MG63 (cell line): ENCODE measurements at regions not wholly inside any gene's neighbourhood (a gene's known extent, or its start where the extent isn't known, plus 50 kb on each side); places are given as distances from the start of the nearest gene placed in this dataset.

ENCODE experiments used
- DNase-seq: peaks from one replicate; pipeline ENCODE4 v3.0.0-alpha.2; 2020
- H3K27me3 ChIP-seq: fragments of 250-450 bp; sonication (Bioruptor Pico); 2 replicates; pipeline ENCODE4 v1.5.1; 2020; ENCODE audit warnings: mild to moderate bottlenecking, moderate library complexity
- H3K36me3 ChIP-seq: fragments of 250-450 bp; sonication (Bioruptor Pico); 2 replicates; pipeline ENCODE4 v1.5.1; 2020; ENCODE audit warnings: mild to moderate bottlenecking, moderate library complexity
- H3K4me3 ChIP-seq: fragments of 250-450 bp; sonication (Bioruptor Pico); 2 replicates; pipeline ENCODE4 v1.5.1; 2020; ENCODE audit warnings: mild to moderate bottlenecking, moderate library complexity
- H3K9me3 ChIP-seq: fragments of 250-450 bp; sonication (Bioruptor Pico); 2 replicates; pipeline ENCODE4 v1.5.1; 2020; ENCODE audit warnings: mild to moderate bottlenecking, moderate library complexity

DNA sequence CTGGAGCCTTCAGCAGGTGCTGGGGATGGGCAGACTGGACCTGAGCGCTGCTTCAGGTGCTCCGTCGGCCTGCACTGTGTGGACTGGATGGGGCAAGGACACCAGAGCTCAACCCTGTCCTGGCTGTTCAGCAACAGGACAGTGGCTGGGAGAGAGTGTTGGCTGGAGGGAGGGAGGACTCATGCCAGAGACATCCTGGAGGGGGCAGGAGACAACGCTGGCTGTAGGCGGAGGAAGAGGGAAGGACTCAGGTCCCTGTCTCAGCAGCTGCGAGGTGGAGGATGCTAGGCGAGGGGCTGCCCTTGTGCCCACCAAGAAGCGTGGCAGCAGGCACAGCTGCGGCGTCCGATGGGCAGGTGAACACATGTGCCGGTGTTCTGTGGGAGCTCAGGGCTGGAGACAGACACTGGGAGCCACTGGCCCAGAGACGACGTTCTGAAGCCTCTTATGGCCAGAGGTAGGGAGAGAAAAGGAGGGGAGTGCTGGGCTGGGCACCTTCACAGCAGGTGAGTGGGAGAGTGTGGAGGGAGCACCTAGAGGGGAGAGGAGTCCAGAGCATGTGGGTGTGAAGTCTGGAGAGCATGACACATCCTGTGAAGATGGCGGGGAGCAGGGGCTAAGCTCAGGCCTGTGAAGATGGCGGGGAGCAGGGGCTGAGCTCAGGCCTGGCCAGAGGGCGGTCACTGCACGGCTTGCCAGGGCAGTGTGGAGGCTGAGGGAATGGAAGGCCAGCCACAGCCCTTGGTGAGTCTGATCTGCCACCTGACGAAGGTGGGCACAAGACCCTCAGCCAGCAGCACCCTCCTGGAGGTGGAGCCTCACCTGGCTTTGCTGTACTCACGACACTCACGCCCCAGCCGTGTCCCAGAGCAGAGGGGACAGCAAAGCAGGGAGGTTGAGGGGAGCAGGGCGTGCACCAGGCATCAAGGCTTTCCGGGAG, 79.1 kb upstream of the FCN1 start:
- DNase-seq: no peak
- Histone ChIP-seq H3K36me3 (no peaks in the 10 kb centered on the region), H3K9me3 (peaks cover 13% of the 10 kb centered on the region), H3K4me3 (no peak overlapping the region), H3K27me3 (no peaks in the 10 kb centered on the region)

DNA sequence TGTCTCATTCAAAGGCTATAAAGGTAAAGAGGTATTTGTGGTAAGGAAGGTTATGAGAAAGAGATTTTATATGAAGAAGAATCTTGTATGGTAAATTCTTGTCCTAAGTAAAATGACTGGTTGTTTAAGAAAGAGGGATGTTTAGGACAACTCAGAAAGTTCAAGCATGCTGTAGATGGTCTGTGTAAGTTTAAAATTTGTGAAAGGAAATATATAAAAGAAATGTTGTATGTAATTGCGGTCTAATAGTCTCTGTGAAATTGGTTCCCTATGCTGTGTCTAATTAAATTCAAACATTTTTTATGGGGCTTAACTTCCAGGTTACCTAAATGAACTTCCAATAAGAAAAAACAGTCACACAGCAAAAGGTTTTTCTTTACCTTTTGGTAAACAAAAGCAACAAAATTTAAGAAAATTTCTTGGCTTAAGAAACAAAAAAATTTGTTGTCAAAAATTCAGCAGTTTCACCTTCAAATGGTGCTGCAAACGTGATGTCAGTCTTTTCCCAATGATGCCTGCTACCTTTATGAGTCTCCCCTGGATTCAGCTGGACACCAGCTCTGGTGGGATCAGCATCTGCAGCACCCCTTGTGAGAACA, 83.0 kb upstream of the FCN1 start:
- H3K27me3 ChIP-seq: no peaks in the 10 kb centered on the region
- DNase-seq: no peak
- no peak overlapping the region for H3K4me3 ChIP-seq
- H3K9me3 ChIP-seq: peaks cover 13% of the 10 kb centered on the region
- H3K36me3 ChIP-seq: no peaks in the 10 kb centered on the region

DNA sequence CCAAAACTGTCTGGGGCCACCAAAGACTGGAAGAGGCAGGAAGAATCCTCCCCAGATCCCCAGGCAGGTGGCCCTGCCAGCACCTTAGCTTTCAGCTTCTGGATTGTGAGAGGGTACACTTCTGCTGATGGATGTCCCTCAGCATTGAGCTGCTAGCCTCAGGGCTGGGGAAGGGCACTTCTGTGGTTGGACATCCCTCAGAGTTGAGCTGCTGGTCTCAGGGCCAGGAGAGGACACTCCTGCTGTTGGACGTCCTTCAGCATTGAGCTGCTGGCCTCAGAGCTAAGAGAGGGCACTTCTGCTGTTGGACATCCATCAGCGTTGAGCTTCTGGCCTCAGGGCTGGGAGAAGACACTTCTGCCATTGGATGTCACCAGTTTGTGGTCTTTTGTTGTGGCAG, 83.8 kb upstream of the FCN1 start:
- Histone ChIP-seq H3K36me3 (no peaks in the 10 kb centered on the region), H3K4me3 (no peak overlapping the region), H3K9me3 (peaks cover 13% of the 10 kb centered on the region), H3K27me3 (no peaks in the 10 kb centered on the region)
- no peak for DNase-seq

DNA sequence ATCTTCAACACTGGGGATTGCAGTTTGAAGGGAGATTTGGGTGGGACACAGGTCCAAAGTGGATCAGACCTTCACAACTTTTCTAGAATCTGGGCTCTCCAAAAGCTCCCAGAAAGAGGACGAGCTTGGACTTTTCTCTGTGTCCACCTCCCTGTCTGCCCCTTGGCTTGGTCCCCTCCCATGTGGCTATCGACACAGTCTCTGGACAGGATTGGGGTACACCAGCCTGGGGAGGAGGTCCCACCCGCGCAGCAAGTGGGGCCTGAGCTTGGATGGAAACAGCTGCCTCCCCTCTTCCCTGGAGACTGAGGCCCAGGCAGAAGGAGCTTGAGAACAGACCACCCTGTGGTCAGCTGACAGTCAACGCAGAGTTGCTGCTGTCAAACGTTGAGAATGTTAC, 84.6 kb upstream of the FCN1 start:
- peaks cover 13% of the 10 kb centered on the region for H3K9me3 ChIP-seq
- H3K27me3 ChIP-seq: no peaks in the 10 kb centered on the region
- H3K36me3 ChIP-seq: no peaks in the 10 kb centered on the region
- DNase-seq: no peak
- no peak overlapping the region for H3K4me3 ChIP-seq

DNA sequence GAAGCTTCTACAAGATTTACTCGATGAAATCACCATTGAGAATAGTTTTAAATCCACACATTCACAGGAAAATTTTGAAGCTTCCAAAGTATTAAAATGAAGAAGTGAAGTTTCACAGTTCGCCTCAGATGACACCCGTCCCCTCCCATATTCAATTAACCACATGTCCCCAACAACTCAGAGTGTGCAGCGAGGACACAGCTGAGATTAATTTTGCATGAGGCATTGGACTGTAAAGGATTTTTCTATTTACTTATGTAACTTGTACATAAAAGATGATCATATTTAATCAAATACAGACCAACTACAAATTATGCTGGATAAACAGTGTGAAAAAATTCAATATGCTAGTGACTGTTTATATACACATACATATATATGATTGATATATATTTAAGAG, 84.7 kb upstream of the OLFM1 start:
- no peak for DNase-seq
- H3K4me3 ChIP-seq: no peak overlapping the region
- H3K27me3 ChIP-seq: no peaks in the 10 kb centered on the region
- no peaks in the 10 kb centered on the region for H3K36me3 ChIP-seq
- peaks cover 13% of the 10 kb centered on the region for H3K9me3 ChIP-seq

DNA sequence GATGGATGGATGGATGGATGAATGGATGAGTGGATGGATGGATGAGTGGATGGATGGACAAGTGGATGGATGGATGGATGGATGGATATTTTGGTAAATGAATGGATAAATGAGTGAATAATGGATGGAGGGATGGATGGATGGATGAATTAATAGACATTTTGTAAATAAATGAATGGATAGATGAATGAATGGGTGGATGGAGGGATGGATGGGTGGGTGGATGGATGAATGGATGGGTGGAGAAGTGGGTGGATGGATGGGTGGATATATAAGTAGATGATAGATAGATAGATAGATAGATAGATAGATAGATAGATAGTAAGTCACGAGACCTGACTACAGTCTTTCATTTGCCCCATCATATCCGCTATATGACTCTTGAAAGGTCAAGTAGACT, 82.7 kb upstream of the OLFM1 start:
- Histone ChIP-seq H3K36me3 (no peaks in the 10 kb centered on the region), H3K9me3 (peaks cover 13% of the 10 kb centered on the region)
- no peak for DNase-seq

DNA sequence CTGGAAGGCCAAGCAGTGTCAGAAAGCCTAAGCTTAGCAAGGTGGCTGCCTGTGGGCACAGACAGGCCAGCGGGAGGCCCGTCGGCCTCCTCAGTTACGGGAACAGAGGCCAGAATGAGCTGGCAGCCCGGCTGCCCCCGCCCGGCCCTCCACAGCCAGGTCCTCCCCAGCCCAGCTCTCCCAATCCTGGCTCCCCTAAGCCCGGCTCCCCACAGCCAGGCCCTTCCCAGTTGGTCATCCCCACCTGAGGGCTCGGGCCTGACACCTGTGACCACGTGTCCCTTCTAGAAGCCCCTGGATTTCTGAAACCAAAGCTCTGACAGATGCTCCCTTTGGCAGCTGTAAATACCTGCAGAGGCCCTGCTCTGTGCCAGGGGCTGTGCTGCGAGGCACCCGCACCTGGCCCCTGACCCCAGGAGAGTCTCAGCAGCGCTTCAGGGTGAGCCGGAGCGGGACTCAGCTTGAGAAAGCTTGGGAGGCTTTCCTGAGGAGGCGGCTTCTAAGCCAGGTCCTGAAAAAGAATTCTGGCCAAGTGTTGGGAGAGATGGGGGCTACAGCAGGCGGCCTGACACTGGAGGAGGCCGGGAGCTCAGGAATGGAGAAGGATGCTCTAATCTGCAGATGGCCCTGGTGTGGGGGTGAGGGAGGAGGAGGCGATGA, 80.4 kb upstream of the OLFM1 start:
- no peaks in the 10 kb centered on the region for H3K27me3 ChIP-seq
- H3K9me3 ChIP-seq: no peaks in the 10 kb centered on the region
- no peak overlapping the region for H3K4me3 ChIP-seq
- no peaks in the 10 kb centered on the region for H3K36me3 ChIP-seq
- no peak for DNase-seq

More for the DNA sequence above, 82.7 kb upstream of the OLFM1 start:
- H3K4me3 ChIP-seq: no peak overlapping the region
- no peaks in the 10 kb centered on the region for H3K27me3 ChIP-seq

DNA sequence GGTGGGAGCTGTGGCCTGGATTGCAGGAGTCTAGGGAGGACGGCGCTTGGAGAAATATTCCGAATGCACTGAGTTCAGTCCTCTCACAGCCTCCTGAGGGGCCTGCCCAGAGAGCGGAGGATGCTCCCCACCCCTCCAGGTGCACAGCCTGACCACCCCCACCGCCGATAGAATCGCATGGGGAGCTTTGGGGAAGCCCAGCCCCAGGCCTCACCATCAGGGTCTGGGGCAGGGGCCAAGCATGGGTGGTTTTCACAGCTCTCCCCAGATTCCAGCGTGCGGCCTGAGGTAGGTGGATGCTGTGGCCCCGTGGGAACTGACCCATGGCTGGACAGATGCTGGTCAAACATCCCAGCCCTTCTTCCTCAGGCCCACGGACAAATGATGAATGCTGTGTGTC, 79.9 kb upstream of the OLFM1 start:
- H3K9me3 ChIP-seq: no peaks in the 10 kb centered on the region
- no peaks in the 10 kb centered on the region for H3K27me3 ChIP-seq
- no peak for DNase-seq
- H3K4me3 ChIP-seq: no peak overlapping the region
- H3K36me3 ChIP-seq: no peaks in the 10 kb centered on the region

DNA sequence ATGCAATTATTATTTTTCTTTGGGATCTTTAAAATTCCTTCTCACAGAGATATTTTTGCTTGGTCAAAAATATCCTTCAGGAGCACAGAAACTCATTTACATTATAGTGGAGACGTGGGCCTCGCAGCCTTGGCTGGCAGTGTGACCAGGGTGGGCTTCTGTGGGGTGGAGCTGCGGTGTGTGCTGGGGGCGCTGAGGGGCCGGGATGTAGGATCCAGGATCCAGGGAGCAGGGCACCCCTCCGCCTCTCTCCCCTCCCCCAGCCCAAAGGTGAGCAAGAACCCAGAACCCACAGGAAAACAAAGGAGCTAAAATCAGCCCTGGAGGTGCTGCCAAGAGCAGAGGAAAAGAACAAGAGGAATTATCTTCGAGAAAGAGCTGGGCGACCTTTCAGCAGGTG, 79.1 kb upstream of the OLFM1 start:
- H3K9me3 ChIP-seq: no peaks in the 10 kb centered on the region
- H3K4me3 ChIP-seq: no peak overlapping the region
- no peak for DNase-seq
- H3K27me3 ChIP-seq: no peaks in the 10 kb centered on the region
- no peaks in the 10 kb centered on the region for H3K36me3 ChIP-seq

DNA sequence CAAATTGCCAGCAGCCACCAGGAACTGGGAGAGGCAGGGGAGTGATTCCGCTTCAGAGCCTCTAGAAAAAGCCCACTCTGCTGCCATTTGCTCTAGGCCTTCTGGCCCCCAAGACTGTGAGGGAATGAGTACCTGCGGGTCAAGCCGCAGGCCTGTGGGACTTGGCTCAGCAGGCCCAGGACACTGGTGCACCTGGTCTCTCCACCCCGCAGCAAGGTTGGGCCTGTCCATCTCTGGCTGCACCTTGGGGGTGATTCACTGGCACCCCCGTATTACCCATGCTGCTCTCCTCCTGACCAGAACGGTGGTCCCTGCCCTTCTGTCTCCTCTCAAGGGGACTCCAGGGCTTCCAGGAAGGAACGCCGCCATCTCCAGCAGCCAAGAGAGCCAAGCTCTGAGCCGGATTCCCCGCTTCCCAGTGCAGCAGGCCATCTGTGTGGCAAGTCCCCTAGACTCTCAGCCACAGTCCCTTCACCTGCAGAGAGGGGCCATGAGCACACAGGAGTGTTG, 78.4 kb upstream of the OLFM1 start:
- no peak for DNase-seq
- Histone ChIP-seq H3K27me3 (no peaks in the 10 kb centered on the region), H3K4me3 (no peak overlapping the region), H3K9me3 (no peaks in the 10 kb centered on the region), H3K36me3 (no peaks in the 10 kb centered on the region)

DNA sequence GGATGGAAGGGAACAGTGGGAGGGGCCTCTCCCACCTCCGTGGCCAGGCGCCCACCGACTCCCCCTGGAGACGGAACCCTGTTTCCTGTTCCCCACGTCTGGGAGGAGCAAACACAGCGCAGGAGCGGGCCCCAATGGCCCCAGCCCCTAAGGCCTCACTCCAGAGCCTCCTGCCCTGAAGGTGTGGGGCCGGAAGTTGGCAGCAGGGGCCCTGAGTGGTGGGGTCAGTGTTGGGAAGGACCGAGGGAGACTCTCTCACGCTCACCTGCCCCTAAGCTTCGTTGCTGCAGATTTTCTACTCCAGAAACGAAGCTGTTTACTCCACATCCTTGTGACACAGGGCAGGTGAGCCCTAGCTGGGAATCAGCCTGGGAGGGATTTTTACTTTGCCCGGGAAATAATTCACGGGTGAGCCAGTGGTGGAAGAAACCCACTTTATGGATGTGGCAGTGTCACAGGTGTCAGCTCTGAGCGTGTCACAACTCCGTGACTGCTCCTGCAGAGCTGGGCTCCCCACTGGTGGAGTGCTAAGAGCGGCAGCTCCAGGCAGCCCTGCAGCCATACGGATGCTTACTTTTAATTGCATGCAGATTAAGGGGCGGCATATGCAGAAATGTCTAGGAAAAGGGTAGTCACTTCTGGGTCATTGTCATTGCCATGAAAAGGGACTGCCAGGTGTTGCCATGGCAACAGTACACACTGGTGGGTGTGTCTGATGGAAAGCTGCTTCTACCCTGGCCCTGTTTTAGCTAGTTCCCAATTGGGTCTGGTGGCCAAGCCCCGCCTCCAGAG, 77.5 kb upstream of the OLFM1 start:
- H3K4me3 ChIP-seq: no peak overlapping the region
- H3K36me3 ChIP-seq: no peaks in the 10 kb centered on the region
- no peaks in the 10 kb centered on the region for H3K27me3 ChIP-seq
- H3K9me3 ChIP-seq: no peaks in the 10 kb centered on the region
- DNase-seq: no peak

DNA sequence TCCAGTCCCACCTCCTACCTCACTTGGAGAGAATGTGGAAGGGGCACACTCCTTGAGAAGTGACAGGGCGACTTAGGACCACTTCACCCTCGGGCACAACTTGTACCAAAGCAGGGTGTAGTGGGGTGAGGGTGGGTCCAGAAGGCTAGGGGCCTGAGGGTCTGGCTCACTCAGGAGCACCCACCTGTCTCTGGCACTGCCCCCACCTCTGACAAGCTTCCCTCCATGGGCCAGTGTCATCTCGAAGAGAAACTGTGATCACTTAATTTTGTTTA, 76.9 kb upstream of the OLFM1 start:
- H3K36me3 ChIP-seq: no peaks in the 10 kb centered on the region
- no peaks in the 10 kb centered on the region for H3K9me3 ChIP-seq
- no peak for DNase-seq
- H3K4me3 ChIP-seq: no peak overlapping the region
- H3K27me3 ChIP-seq: no peaks in the 10 kb centered on the region; the same call in 1 of the 2 replicates

DNA sequence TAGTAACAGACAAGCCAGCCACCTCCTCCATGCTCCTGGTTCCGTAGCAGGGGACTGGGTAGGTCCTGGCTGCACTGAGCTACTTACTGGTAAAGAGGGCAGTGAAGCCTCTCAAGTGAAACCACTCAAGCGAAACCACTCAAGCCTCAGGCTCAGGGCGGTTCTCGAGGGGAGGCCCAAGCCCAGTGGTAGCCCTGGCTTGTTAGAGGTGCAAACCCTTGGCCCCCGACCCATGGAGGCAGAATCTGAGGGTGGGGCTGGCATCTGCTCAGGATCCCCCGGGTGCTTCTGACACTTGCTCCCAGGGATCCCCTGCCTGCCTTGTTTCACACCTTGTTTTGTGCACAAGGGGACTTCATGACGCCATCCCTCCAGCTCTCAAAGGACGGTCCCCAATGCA, 76.5 kb upstream of the OLFM1 start:
- Histone ChIP-seq H3K27me3 (no peaks in the 10 kb centered on the region; the same call in 1 of the 2 replicates), H3K9me3 (no peaks in the 10 kb centered on the region), H3K36me3 (no peaks in the 10 kb centered on the region), H3K4me3 (no peak overlapping the region)
- DNase-seq: no peak

DNA sequence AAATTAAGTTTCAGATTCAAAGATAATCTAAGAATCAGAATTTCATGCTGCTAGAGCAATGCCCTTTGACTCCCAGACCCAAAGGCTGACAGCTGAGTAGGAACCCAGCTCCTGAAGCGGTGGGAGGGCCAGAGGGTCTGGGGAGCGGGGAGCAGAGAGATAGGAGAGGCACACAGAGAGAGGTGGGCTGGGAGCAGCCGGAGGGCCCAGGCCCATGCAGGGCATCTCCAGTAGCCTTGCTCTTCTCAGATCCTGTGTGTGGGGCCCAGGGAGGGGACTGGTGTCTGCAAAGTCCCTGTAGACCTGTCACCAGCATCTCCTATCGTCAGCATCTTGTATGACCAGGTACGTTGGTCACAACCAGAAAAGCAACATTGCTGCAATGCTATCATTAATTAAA, 75.3 kb upstream of the OLFM1 start:
- no peak overlapping the region for H3K4me3 ChIP-seq
- H3K9me3 ChIP-seq: no peaks in the 10 kb centered on the region
- no peak for DNase-seq
- no peaks in the 10 kb centered on the region for H3K36me3 ChIP-seq
- no peaks in the 10 kb centered on the region; the same call in 1 of the 2 replicates for H3K27me3 ChIP-seq

DNA sequence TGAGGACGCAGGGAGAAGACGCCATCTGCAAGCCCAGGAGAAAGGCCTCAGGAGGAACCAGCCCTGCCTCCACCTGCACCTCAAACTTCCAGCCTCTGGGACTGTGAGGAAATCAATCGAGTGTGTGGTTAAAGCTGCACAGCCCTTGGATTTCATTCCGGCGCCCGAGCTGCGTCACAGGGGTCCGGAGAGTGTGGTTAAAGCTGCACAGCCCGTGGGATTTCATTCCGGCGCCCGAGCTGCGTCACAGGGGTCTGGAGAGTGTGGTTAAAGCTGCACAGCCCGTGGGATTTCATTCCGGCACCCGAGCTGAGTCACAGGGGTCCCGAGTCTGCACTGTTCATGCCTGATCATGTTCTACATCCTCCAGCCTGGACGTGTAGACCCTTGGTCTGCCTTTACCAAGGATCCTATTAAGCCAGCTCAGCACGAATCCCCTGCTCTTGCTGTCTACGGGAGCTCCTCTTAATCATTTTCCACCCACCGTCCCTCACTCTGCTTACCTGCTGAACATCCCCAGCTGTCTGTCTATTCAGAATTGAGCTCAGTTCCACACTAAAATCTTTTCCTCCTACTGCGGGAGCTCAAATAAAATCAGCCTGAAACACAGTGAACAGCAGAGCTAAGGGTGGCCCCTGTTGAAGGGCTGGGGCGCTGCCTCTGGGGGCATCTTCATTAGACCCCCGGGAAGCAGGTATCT, 73.0 kb upstream of the OLFM1 start:
- Histone ChIP-seq H3K27me3 (no peaks in the 10 kb centered on the region; the same call in 1 of the 2 replicates), H3K36me3 (no peaks in the 10 kb centered on the region), H3K4me3 (no peak overlapping the region), H3K9me3 (no peaks in the 10 kb centered on the region)
- no peak for DNase-seq

DNA sequence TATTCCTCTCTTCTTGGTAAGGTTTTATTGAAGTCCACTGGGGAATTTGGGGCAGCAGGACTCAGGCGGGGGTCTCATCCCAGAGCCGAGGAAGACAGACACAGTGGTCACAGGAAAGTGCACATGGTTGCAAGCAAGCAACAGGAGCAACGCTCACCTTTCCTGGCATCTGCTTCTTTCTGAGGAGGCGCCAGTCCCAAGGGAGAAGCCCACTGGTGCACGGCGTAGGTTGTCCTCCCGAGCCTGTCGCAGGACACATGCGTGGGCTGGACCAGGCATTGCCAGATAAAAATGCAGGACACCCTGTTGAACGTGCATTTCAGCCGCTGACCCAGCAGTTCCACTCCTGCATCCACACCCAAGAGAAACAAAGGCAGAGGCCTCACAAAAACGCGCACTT, 72.4 kb upstream of the OLFM1 start:
- H3K27me3 ChIP-seq: no peaks in the 10 kb centered on the region; the same call in 1 of the 2 replicates
- no peak for DNase-seq
- no peak overlapping the region for H3K4me3 ChIP-seq
- H3K9me3 ChIP-seq: no peaks in the 10 kb centered on the region
- H3K36me3 ChIP-seq: no peaks in the 10 kb centered on the region
